A673 (cell line): ENCODE measurements at regions not wholly inside any gene's neighbourhood (a gene's known extent, or its start where the extent isn't known, plus 50 kb on each side); places are given as distances from the start of the nearest gene placed in this dataset.

Experiments used
- BruUV-seq: library from RNA; stranded (reverse); fragments of 400-500 nt; replicated peaks from 2 replicates; lab custom pipeline; 2021; lab: Mats Ljungman, UMichigan
- CTCF ChIA-PET: fragments of 300-600 bp; sonication (Branson Sonifier 250); formaldehyde crosslinking; loops from one replicate; lab custom pipeline; 2022; ENCODE audit warnings: antibody characterized with exemption; lab: Charles Lee
- POLR2A ChIA-PET: fragments of 300-600 bp; sonication (Branson Sonifier 250); formaldehyde crosslinking; loops from one replicate; lab custom pipeline; 2022; ENCODE audit warnings: antibody characterized with exemption; ENCODE audit not compliant: low non-redundant PET; lab: Charles Lee
- DNase-seq: peaks from one replicate; pipeline ENCODE4 v3.0.0-alpha.2; 2015; ENCODE audit warnings: low spot score
- H3K27ac ChIP-seq: fragments of 200-600 bp; sonication (generic); 2 replicates; pipeline ENCODE4 v1.5.1; 2016; ENCODE audit warnings: mixed run types, low read depth, mild to moderate bottlenecking, mixed read lengths, antibody characterized with exemption, low read length; ENCODE audit not compliant: poor library complexity, severe bottlenecking
- H3K27me3 ChIP-seq: fragments of 200-600 bp; sonication (generic); replicated peaks from 2 replicates; pipeline ENCODE4 v1.6.1; 2017; ENCODE audit warnings: mixed run types, low read depth, mild to moderate bottlenecking, mixed read lengths, antibody characterized with exemption, low read length; ENCODE audit not compliant: insufficient read depth, poor library complexity
- H3K36me3 ChIP-seq: fragments of 200-600 bp; sonication (generic); 2 replicates; pipeline ENCODE4 v1.6.1; 2016; ENCODE audit warnings: mixed run types, mild to moderate bottlenecking, mixed read lengths, antibody characterized with exemption, low read length; ENCODE audit not compliant: insufficient read depth, poor library complexity, severe bottlenecking
- H3K4me1 ChIP-seq: fragments of 200-600 bp; sonication (generic); 2 replicates; pipeline ENCODE4 v1.6.1; 2017; ENCODE audit warnings: mixed run types, mild to moderate bottlenecking, mixed read lengths, antibody characterized with exemption, low read length; ENCODE audit not compliant: insufficient read depth, poor library complexity, severe bottlenecking
- H3K4me3 ChIP-seq: fragments of 200-600 bp; sonication (generic); 2 replicates; pipeline ENCODE4 v1.5.1; 2016; ENCODE audit warnings: low read depth, mixed run types, mild to moderate bottlenecking, mixed read lengths, low read length; ENCODE audit not compliant: poor library complexity, severe bottlenecking
- H3K9me3 ChIP-seq: fragments of 200-600 bp; sonication (generic); 2 replicates; pipeline ENCODE4 v1.6.1; 2016; ENCODE audit warnings: mixed run types, low read depth, mild to moderate bottlenecking, mixed read lengths, antibody characterized with exemption, low read length; ENCODE audit not compliant: poor library complexity, severe bottlenecking
- EZH2 ChIP-seq: fragments of 200-600 bp; sonication (generic); IDR thresholded peaks from 2 replicates; pipeline ENCODE4 v1.6.1; 2017; ENCODE audit warnings: borderline replicate concordance, low read depth, mild to moderate bottlenecking, mixed read lengths, antibody characterized with exemption, low read length; ENCODE audit not compliant: poor library complexity, severe bottlenecking
- intact Hi-C: fragments of 100-400 bp; cut with micrococcal nuclease; formaldehyde crosslinking; loops from one replicate; pipeline ENCODE4 v1.10.0; 2022; ENCODE audit not compliant: unreplicated experiment
- TF ChIP-seq, protein P1 (sequence below): fragments of 300-800, 200-600 bp; sonication (generic); conservative IDR thresholded peaks from 2 replicates; pipeline ENCODE4 v1.5.1; 2017; ENCODE audit warnings: low read depth, mild to moderate bottlenecking, antibody characterized with exemption, low read length, moderate library complexity, mixed read lengths

GRCh38 chr6:8336406-8337057, 98.8 kb downstream of the SLC35B3 start:
- no peaks in the 10 kb centered on the region for H3K27me3 ChIP-seq
- ChIA-PET POLR2A (no interaction called here), CTCF (no interaction called here)
- no TSS peak for BruUV-seq
- H3K4me3 ChIP-seq: no peak overlapping the region
- TF ChIP-seq, protein P1, sequence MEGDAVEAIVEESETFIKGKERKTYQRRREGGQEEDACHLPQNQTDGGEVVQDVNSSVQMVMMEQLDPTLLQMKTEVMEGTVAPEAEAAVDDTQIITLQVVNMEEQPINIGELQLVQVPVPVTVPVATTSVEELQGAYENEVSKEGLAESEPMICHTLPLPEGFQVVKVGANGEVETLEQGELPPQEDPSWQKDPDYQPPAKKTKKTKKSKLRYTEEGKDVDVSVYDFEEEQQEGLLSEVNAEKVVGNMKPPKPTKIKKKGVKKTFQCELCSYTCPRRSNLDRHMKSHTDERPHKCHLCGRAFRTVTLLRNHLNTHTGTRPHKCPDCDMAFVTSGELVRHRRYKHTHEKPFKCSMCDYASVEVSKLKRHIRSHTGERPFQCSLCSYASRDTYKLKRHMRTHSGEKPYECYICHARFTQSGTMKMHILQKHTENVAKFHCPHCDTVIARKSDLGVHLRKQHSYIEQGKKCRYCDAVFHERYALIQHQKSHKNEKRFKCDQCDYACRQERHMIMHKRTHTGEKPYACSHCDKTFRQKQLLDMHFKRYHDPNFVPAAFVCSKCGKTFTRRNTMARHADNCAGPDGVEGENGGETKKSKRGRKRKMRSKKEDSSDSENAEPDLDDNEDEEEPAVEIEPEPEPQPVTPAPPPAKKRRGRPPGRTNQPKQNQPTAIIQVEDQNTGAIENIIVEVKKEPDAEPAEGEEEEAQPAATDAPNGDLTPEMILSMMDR: no peak
- TF ChIP-seq EZH2: no peak
- peaks cover 10% of the 10 kb centered on the region for H3K4me1 ChIP-seq
- intact Hi-C loops: no loop called here
- no peak overlapping the region for H3K27ac ChIP-seq
- DNase-seq: no peak
- H3K36me3 ChIP-seq: no peaks in the 10 kb centered on the region
- H3K9me3 ChIP-seq: no peaks in the 10 kb centered on the region

DNA sequence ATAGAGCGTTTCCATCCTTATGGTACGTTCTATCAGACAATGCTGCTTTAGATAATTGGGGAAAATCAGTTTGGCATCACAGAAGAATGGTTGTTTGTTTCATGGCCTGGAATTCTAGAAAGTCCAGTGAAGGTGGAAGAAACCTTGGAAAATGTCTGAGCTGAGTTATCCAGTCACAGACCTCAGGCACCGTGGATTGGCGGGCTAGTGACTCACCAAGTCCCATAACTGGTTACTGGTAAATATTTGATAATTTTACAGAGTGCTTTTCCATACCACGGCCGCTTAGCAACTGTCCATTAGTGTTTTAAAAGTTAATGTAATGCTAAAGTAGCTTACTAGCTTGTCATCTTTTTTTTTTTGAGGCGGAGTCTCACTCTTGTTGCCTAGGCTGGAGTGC, 99.4 kb downstream of the SLC35B3 start:
- Histone ChIP-seq H3K27ac (no peak overlapping the region), H3K4me1 (peaks cover 10% of the 10 kb centered on the region), H3K36me3 (no peaks in the 10 kb centered on the region), H3K27me3 (no peaks in the 10 kb centered on the region), H3K4me3 (no peak overlapping the region), H3K9me3 (no peaks in the 10 kb centered on the region)
- no TSS peak for BruUV-seq
- POLR2A ChIA-PET: no interaction called here
- no peak for TF ChIP-seq EZH2
- TF ChIP-seq, protein P1: no peak
- intact Hi-C loops: no loop called here
- CTCF ChIA-PET: no interaction called here
- no peak for DNase-seq

DNA sequence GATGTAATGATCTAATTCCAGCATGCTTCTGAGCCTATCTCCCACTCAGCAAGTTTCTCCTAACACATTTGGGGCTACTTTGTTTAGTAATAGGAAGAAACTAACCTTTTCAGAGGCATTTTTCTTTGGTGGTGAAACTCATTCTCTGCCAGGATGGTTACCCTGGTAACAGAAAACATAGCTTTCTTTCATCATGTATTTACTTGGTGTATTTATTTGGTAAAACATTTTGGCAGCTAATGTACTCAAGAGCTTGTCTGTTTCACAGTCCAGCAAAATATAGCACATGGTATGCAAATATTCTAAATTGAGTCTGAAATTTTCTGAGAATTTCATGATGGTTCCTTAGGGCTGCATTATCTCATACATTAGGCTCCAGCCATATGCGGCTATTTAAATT, 100.0 kb downstream of the SLC35B3 start:
- intact Hi-C loops: no loop called here
- H3K27ac ChIP-seq: no peak overlapping the region
- no TSS peak for BruUV-seq
- H3K27me3 ChIP-seq: no peaks in the 10 kb centered on the region
- H3K36me3 ChIP-seq: no peaks in the 10 kb centered on the region
- POLR2A ChIA-PET: no interaction called here
- CTCF ChIA-PET: no interaction called here
- H3K9me3 ChIP-seq: no peaks in the 10 kb centered on the region
- no peak for DNase-seq
- peaks cover 10% of the 10 kb centered on the region for H3K4me1 ChIP-seq
- TF ChIP-seq, protein P1: no peak
- no peak for TF ChIP-seq EZH2
- no peak overlapping the region for H3K4me3 ChIP-seq
